Vagina (tissue), 2 donors: ENCODE measurements at regions not wholly inside any gene's neighbourhood (a gene's known extent, or its start where the extent isn't known, plus 50 kb on each side); places are given as distances from the start of the nearest gene placed in this dataset.

Experiments
- DNase-seq, 2 donors: peaks; one replicate each; pipeline ENCODE4 v3.0.0-alpha.2; 2017; ENCODE audit errors: extremely low spot score in 2 of 2
- H3K27ac ChIP-seq: fragments of 200-600 bp; sonication (generic); one replicate; pipeline ENCODE4 v1.5.1; 2019
- H3K27me3 ChIP-seq: fragments of 200-600 bp; sonication (generic); one replicate; pipeline ENCODE4 v1.5.1; 2019
- H3K36me3 ChIP-seq, 2 donors: fragments of 200-600 bp; sonication (generic); one replicate each; pipeline ENCODE4 v1.5.1; 2017 to 2019
- H3K4me1 ChIP-seq: fragments of 200-600 bp; sonication (generic); one replicate; pipeline ENCODE4 v1.5.1; 2019
- H3K4me3 ChIP-seq, 2 donors: fragments of 200-600 bp; sonication (generic); 1 replicate in 1 of 2; 2 replicates in 1 of 2; pipeline ENCODE4 v1.5.1; 2016 to 2019
- H3K9me3 ChIP-seq: fragments of 200-600 bp; sonication (generic); one replicate; pipeline ENCODE4 v1.5.1; 2019
- CTCF ChIP-seq, 3 experiments: fragments of 450-650 bp in 2 of 3; fragments of 200-600 bp in 1 of 3; sonication (generic) in 1 of 3; IDR thresholded peaks; one replicate each; pipeline ENCODE4 v1.5.1; 2017 to 2019; ENCODE audit warnings: antibody characterized with exemption in 3 of 3, mild to moderate bottlenecking in 2 of 3, moderate library complexity in 2 of 3
- POLR2A ChIP-seq, 2 donors: fragments of 450-650 bp; IDR thresholded peaks; one replicate each; pipeline ENCODE4 v1.6.1; 2017; ENCODE audit warnings: antibody characterized with exemption in 2 of 2, mild to moderate bottlenecking in 2 of 2, moderate library complexity in 2 of 2
- POLR2AphosphoS5 ChIP-seq, 2 donors: sonication (generic); formaldehyde crosslinking; IDR thresholded peaks; one replicate each; pipeline ENCODE4 v1.9.0; 2017; ENCODE audit warnings: antibody characterized with exemption in 2 of 2, mild to moderate bottlenecking in 2 of 2, low read depth in 1 of 2; ENCODE audit not compliant: insufficient read depth in 1 of 2
- intact Hi-C: fragments of 100-400 bp; cut with DNase I; formaldehyde crosslinking; loops from one replicate; pipeline ENCODE4 v1.15.1; 2023

- Histone ChIP-seq H3K4me3 (no peak overlapping the region), H3K4me1 (no peaks in the 10 kb centered on the region), H3K27ac (no peak overlapping the region), H3K36me3 (no peaks in the 10 kb centered on the region), H3K9me3 (no peaks in the 10 kb centered on the region), H3K27me3 (no peaks in the 10 kb centered on the region)
- TF ChIP-seq POLR2A (IDR thresholded peaks at IDR 0.05): no peak
- TF ChIP-seq POLR2AphosphoS5 (IDR thresholded peaks at IDR 0.05; ENCODE audit: insufficient read depth in 1 of 2, low read depth in 1 of 2): no peak
- TF ChIP-seq CTCF (IDR thresholded peaks at IDR 0.05): no peak
- peak in 1 of 2 donors; percentile 71 for DNase-seq
- intact Hi-C loops: no loop called here
Measured at GRCh38 chr22:47342446-47342845, 580.0 kb downstream of the TBC1D22A start.

GRCh38 chr22:47341464-47341863 lies 579.0 kb downstream of the TBC1D22A start:
- Histone ChIP-seq H3K27me3 (no peaks in the 10 kb centered on the region), H3K36me3 (no peaks in the 10 kb centered on the region), H3K9me3 (no peaks in the 10 kb centered on the region), H3K4me3 (no peak overlapping the region), H3K27ac (no peak overlapping the region), H3K4me1 (no peaks in the 10 kb centered on the region)
- peak in 1 of 2 donors; percentile 71 for DNase-seq
- TF ChIP-seq POLR2AphosphoS5 (IDR thresholded peaks at IDR 0.05; ENCODE audit: insufficient read depth in 1 of 2, low read depth in 1 of 2) (no peak), POLR2A (IDR thresholded peaks at IDR 0.05) (no peak), CTCF (IDR thresholded peaks at IDR 0.05) (no peak)
- intact Hi-C loops: no loop called here

- peak in 1 of 2 donors; percentile 58 for DNase-seq
- Histone ChIP-seq H3K27me3 (no peaks in the 10 kb centered on the region), H3K27ac (no peak overlapping the region), H3K9me3 (no peaks in the 10 kb centered on the region), H3K4me1 (no peaks in the 10 kb centered on the region), H3K36me3 (no peaks in the 10 kb centered on the region), H3K4me3 (no peak overlapping the region)
- no peak for TF ChIP-seq POLR2AphosphoS5 (IDR thresholded peaks at IDR 0.05; ENCODE audit: insufficient read depth in 1 of 2, low read depth in 1 of 2)
- no peak for TF ChIP-seq POLR2A (IDR thresholded peaks at IDR 0.05)
- TF ChIP-seq CTCF (IDR thresholded peaks at IDR 0.05): no peak
- intact Hi-C loops: no loop called here
Measured at GRCh38 chr22:47340851-47341436, 578.5 kb downstream of the TBC1D22A start.

- no peaks in the 10 kb centered on the region for H3K27me3 ChIP-seq
- H3K36me3 ChIP-seq: no peaks in the 10 kb centered on the region
- TF ChIP-seq CTCF (IDR thresholded peaks at IDR 0.05) (no peak), POLR2AphosphoS5 (IDR thresholded peaks at IDR 0.05; ENCODE audit: insufficient read depth in 1 of 2, low read depth in 1 of 2) (peak in 1 of 2 donors; percentile 19)
- H3K4me1 ChIP-seq: no peaks in the 10 kb centered on the region
- DNase-seq: peak in 1 of 2 donors; percentile 75
- intact Hi-C loops: no loop called here
- no peak overlapping the region for H3K27ac ChIP-seq
- no peaks in the 10 kb centered on the region for H3K9me3 ChIP-seq
- peak overlapping the region in 1 of 2 donors; percentile 27 for H3K4me3 ChIP-seq
Measured at GRCh38 chr22:47337161-47337621, 574.7 kb downstream of the TBC1D22A start.

- intact Hi-C loops: no loop called here
- Histone ChIP-seq H3K9me3 (no peaks in the 10 kb centered on the region), H3K4me1 (no peaks in the 10 kb centered on the region), H3K27ac (no peak overlapping the region), H3K36me3 (no peaks in the 10 kb centered on the region), H3K4me3 (no peak overlapping the region), H3K27me3 (no peaks in the 10 kb centered on the region)
- TF ChIP-seq CTCF (IDR thresholded peaks at IDR 0.05) (no peak), POLR2AphosphoS5 (IDR thresholded peaks at IDR 0.05; ENCODE audit: insufficient read depth in 1 of 2, low read depth in 1 of 2) (no peak), POLR2A (IDR thresholded peaks at IDR 0.05) (no peak)
- DNase-seq: no peak
Measured at GRCh38 chr22:47335958-47336357, 573.5 kb downstream of the TBC1D22A start.
